ENCODE measurements at regions not wholly inside any gene's neighbourhood (a gene's known extent, or its start where the extent isn't known, plus 50 kb on each side); places are given as distances from the start of the nearest gene placed in this dataset.

GRCh38 chr13:48593536-48593935 is 60.2 kb upstream of the CYSLTR2 start:
- no peaks in the 10 kb centered on the region for H3K79me2 ChIP-seq (replicated peaks; ENCODE audit: insufficient read depth)
- DNase-seq (ENCODE audit: low spot score) (no peak), ATAC-seq (peak; percentile 33)
- no peaks in the 10 kb centered on the region for H3K9me2 ChIP-seq (ENCODE audit: insufficient read depth)
- Mint-ChIP-seq H3K4me3 (peak overlapping the region; percentile 15; the same call in 1 of the 3 replicates), H3K27ac (peak overlapping the region; percentile 88), H3K27me3 (ENCODE audit: insufficient read depth, low read depth, poor library complexity) (peaks cover 13% of the 10 kb centered on the region), H3K36me3 (ENCODE audit: low read depth) (peaks cover 28% of the 10 kb centered on the region), H3K9me3 (peaks cover 24% of the 10 kb centered on the region), H3K4me1 (peaks cover 43% of the 10 kb centered on the region)
- peak overlapping the region; percentile 53 for H3K4me2 ChIP-seq
- H3K27ac ChIP-seq (ENCODE audit: low read depth), result peak overlapping the region; percentile 90
- TF ChIP-seq CREB1 (CRISPR knock-in tag; IDR thresholded peaks at IDR 0.05; ENCODE audit: low read depth) (no peak), ZNF331 (CRISPR knock-in tag; IDR thresholded peaks at IDR 0.05; ENCODE audit: low read depth) (no peak), STAT1 (IDR thresholded peaks at IDR 0.05; ENCODE audit: unreplicated experiment) (no peak), ETS1 (IDR thresholded peaks at IDR 0.05) (no peak), EZH2phosphoT487 (IDR thresholded peaks at IDR 0.05; ENCODE audit: unreplicated experiment) (no peak), REST (IDR thresholded peaks at IDR 0.05; ENCODE audit: unreplicated experiment) (no peak), NANOG (IDR thresholded peaks at IDR 0.05; ENCODE audit: borderline replicate concordance) (no peak), POLR2AphosphoS5 (IDR thresholded peaks at IDR 0.05; ENCODE audit: low read depth) (no peak), ZNF114 (CRISPR knock-in tag; IDR thresholded peaks at IDR 0.05) (no peak), CTCF (conservative IDR thresholded peaks at IDR 0.05; ENCODE audit: low read depth in 2 of 2) (no peak), EZH2 (IDR thresholded peaks at IDR 0.05; ENCODE audit: low read depth, unreplicated experiment) (no peak)
- H2AFZ ChIP-seq, result peak overlapping the region; percentile 5; the same call in 1 of the 2 replicates
- no peaks in the 10 kb centered on the region for H3K36me3 ChIP-seq (ENCODE audit: insufficient read depth)
- H3K4me3 ChIP-seq, result peak overlapping the region; percentile 13
- H3K4me1 ChIP-seq (ENCODE audit: insufficient read depth), result peaks cover 36% of the 10 kb centered on the region
- no peaks in the 10 kb centered on the region for H3F3A ChIP-seq (replicated peaks; ENCODE audit: low read depth)
- H4K20me1 ChIP-seq (replicated peaks; ENCODE audit: insufficient read depth), result no peaks in the 10 kb centered on the region
- H3K27me3 ChIP-seq (ENCODE audit: insufficient read depth), result no peaks in the 10 kb centered on the region

All from GM23338 (cell line).